ENCODE measurements at regions not wholly inside any gene's neighbourhood (a gene's known extent, or its start where the extent isn't known, plus 50 kb on each side); places are given as distances from the start of the nearest gene placed in this dataset.

DNA sequence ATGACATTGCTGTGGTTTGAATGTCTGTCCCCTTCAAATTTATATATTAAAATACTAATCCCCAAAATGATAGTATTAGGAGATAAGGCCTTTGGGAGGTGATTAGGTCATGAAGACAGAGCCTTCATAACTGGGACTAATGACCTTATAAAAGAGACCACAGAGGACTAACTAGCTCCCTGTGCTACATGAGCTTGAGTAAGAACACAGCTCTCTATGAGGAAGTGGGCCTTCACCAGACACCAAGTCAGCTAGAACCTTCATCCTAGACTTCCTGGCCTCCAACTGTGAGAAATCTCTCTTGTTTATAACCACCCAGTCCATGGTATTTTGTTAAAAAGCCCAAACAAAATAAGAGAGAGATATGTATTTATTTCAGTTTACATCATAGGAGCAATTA lies 242.2 kb upstream of the CTSO start:
- no peak for TF ChIP-seq POLR2A (IDR thresholded peaks at IDR 0.05)
- TF ChIP-seq, protein P1, sequence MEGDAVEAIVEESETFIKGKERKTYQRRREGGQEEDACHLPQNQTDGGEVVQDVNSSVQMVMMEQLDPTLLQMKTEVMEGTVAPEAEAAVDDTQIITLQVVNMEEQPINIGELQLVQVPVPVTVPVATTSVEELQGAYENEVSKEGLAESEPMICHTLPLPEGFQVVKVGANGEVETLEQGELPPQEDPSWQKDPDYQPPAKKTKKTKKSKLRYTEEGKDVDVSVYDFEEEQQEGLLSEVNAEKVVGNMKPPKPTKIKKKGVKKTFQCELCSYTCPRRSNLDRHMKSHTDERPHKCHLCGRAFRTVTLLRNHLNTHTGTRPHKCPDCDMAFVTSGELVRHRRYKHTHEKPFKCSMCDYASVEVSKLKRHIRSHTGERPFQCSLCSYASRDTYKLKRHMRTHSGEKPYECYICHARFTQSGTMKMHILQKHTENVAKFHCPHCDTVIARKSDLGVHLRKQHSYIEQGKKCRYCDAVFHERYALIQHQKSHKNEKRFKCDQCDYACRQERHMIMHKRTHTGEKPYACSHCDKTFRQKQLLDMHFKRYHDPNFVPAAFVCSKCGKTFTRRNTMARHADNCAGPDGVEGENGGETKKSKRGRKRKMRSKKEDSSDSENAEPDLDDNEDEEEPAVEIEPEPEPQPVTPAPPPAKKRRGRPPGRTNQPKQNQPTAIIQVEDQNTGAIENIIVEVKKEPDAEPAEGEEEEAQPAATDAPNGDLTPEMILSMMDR (IDR thresholded peaks at IDR 0.05 in 8 of 11, conservative IDR thresholded peaks at IDR 0.05 in 3 of 11): no peak
- TF ChIP-seq POLR2AphosphoS5 (IDR thresholded peaks at IDR 0.05): no peak
- no peak for DNase-seq
- intact Hi-C loops (cut with DNase I; ENCODE audit: low total_unique reads): no loop called here
- H3K4me1 ChIP-seq: no peaks in the 10 kb centered on the region
- no peaks in the 10 kb centered on the region for H3K9me3 ChIP-seq
- H3K4me3 ChIP-seq: no peak overlapping the region
- no peaks in the 10 kb centered on the region for H3K36me3 ChIP-seq
- no peaks in the 10 kb centered on the region for H3K27me3 ChIP-seq (replicated peaks in 1 of 7)
- H3K27ac ChIP-seq: no peak overlapping the region

DNA sequence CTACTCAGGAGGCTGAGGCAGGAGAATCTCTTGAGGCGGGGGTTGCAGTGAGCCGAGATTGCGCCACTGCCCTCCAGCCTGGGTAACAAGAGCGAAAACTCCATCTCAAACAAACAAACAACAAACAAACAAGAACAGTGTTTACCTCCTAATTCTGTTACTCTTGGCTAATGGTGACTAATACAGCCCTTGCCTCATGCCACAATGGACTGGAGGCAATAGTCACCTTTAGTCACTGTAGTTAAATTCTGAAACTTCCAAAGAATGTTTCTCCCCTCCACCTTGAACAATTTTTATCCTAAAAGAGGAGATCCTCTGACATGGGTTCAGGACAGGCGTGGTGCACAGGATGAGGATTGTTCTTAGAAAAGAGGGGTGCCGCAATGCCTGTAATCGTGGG lies 241.2 kb upstream of the CTSO start:
- intact Hi-C loops (cut with DNase I; ENCODE audit: low total_unique reads): no loop called here
- Histone ChIP-seq H3K27ac (no peak overlapping the region), H3K36me3 (no peaks in the 10 kb centered on the region), H3K4me3 (no peak overlapping the region), H3K27me3 (replicated peaks in 1 of 7) (no peaks in the 10 kb centered on the region), H3K9me3 (no peaks in the 10 kb centered on the region), H3K4me1 (no peaks in the 10 kb centered on the region)
- WGBS, 5 donors: 86 to 93% (median 92%) methylated on average over 7 of the region's 7 CpGs
- TF ChIP-seq, protein P1 (IDR thresholded peaks at IDR 0.05 in 8 of 11, conservative IDR thresholded peaks at IDR 0.05 in 3 of 11): no peak
- TF ChIP-seq POLR2AphosphoS5 (IDR thresholded peaks at IDR 0.05): no peak
- no peak for TF ChIP-seq POLR2A (IDR thresholded peaks at IDR 0.05)
- DNase-seq: no peak

DNA sequence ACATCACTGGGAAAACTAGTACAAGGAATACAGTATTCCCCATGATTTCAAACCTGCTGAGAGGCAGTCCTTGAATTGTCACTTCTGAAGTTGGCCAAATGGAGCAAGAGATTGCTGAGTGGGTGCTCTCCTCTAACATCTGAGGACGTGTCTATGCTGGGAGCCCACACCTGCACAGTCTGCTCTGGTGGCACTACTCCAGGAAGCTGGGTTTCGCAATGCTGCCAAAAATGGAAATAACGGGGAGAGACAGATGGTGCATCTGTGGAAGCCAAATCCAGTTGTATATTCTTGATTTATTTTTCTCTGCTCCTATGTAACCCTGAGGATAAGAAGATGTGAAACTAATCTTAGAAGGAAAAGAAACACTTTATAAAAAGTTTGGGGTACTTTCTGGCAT lies 240.1 kb upstream of the CTSO start:
- intact Hi-C loops (cut with DNase I; ENCODE audit: low total_unique reads): no loop called here
- Histone ChIP-seq H3K36me3 (no peaks in the 10 kb centered on the region), H3K27ac (no peak overlapping the region), H3K4me1 (no peaks in the 10 kb centered on the region), H3K27me3 (replicated peaks in 1 of 7) (no peaks in the 10 kb centered on the region), H3K4me3 (no peak overlapping the region), H3K9me3 (no peaks in the 10 kb centered on the region)
- TF ChIP-seq, protein P1 (IDR thresholded peaks at IDR 0.05 in 8 of 11, conservative IDR thresholded peaks at IDR 0.05 in 3 of 11): no peak
- TF ChIP-seq POLR2AphosphoS5 (IDR thresholded peaks at IDR 0.05) (no peak), POLR2A (IDR thresholded peaks at IDR 0.05) (no peak)
- WGBS, 5 donors: 11 to 28% (median 26%) methylated on average over 3 of the region's 3 CpGs
- no peak for DNase-seq

DNA sequence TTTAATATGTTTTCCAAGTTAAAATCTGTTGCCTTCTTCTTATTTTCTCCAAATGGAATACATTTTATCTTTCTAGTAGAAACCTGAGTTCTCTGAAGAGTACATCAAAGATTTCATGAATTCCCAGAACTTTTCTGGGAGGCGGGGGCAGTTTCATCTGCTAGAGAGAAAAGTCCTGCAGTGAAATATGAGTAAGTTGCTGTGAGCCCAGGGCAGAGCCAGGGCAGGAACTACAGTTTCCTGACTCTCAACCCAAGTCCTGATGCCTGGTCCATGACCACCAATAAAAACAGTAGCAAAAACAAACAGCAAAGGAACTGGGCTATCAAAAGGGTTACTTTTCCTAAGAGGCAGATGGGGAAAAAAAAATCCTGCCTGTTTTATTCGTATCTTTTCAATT lies 239.4 kb upstream of the CTSO start:
- TF ChIP-seq POLR2AphosphoS5 (IDR thresholded peaks at IDR 0.05): no peak
- TF ChIP-seq, protein P1 (IDR thresholded peaks at IDR 0.05 in 8 of 11, conservative IDR thresholded peaks at IDR 0.05 in 3 of 11): no peak
- no peak for TF ChIP-seq POLR2A (IDR thresholded peaks at IDR 0.05)
- no peaks in the 10 kb centered on the region for H3K27me3 ChIP-seq (replicated peaks in 1 of 7)
- intact Hi-C loops (cut with DNase I; ENCODE audit: low total_unique reads): no loop called here
- no peak for DNase-seq
- H3K4me1 ChIP-seq: no peaks in the 10 kb centered on the region
- WGBS, 5 donors: 58 to 80% (median 71%) methylated on average over 2 of the region's 2 CpGs
- H3K36me3 ChIP-seq: no peaks in the 10 kb centered on the region
- no peaks in the 10 kb centered on the region for H3K9me3 ChIP-seq
- no peak overlapping the region for H3K4me3 ChIP-seq
- H3K27ac ChIP-seq: no peak overlapping the region

All from spleen (tissue), 11 donors.